VCaP (cell line): ENCODE measurements at regions not wholly inside any gene's neighbourhood (a gene's known extent, or its start where the extent isn't known, plus 50 kb on each side); places are given as distances from the start of the nearest gene placed in this dataset.

ENCODE experiments used
- H3K27ac ChIP-seq: fragments of 450-650 bp; 2 replicates; pipeline ENCODE4 v1.5.1; 2017
- CTCF ChIP-seq: fragments of 450-650 bp; conservative IDR thresholded peaks from 2 replicates; pipeline ENCODE4 v1.5.1; 2017; ENCODE audit warnings: mild to moderate bottlenecking, moderate library complexity

DNA sequence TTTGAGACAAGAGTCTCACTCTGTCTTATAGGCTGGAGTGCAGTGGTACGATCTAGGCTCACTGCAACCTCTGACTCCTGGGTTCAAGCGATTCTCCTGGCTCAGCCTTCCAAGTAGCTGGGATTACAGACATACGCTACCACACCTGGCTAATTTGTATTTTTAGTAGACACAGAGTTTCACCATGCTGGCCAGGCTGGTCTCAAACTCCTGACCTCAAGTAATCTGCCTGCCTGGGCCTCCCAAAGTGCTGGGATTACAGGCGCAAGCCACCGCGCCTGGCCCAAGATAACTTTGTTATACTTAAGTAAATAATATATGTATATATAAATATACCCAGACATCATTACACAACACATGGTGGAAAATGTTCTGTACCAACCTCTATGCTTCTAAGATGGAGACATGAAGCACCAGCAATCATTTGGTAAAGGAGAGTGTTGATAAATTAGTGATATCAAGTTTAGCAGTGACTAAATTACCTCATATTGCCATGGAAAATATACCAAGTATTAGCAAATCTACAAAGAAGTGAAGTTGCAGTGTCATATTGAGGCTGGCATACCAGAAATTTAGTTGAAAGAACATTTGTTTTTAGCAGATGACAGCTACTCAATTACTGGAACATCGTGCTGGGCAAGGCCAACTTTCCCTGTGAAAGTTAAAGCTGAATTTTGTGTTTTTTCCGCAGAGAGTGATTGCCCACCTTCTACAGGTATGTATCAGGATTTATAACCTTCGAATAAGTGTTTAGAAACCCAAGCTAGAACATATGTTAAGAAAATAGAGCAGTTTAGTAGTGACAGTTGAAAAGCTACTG, 177.7 kb downstream of the MYCN start:
- TF ChIP-seq CTCF = no peak

DNA sequence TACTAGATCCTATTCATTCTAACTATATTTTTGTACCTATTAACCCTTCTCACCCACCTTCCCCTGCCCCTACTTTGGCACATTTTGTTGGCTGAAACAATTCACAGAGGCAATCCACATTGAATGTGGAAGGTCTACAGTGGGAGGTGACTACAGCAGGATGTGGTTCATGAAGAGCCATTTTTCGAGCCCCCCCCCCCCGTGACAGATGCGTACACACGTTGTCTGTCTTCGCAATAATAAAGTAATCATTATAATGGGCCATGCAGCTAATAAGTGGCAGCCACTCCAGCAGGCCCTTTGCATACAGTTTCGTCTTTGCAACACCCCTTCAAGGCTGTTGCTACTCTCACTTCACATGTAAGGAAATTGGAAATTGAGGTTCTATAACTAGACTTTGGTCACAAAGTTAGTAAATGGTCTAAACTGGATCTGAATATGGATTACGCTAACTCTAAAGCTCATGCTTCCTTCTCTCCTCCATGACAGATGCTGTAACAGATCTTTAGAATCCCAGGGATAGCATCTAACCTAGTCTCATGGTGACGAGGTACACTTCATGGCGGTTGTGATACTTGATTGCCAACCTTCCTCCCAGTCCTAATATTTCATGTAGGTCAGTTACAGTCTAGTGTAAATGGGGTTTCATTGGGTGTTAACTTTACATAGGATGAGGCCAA, 176.8 kb downstream of the MYCN start:
- no peak for TF ChIP-seq CTCF
- no peak overlapping the region for H3K27ac ChIP-seq

More for the DNA sequence above, 177.7 kb downstream of the MYCN start:
- no peak overlapping the region for H3K27ac ChIP-seq

GRCh38 chr2:16115881-16116830, 175.8 kb downstream of the MYCN start:
- H3K27ac ChIP-seq = no peak overlapping the region
- no peak for TF ChIP-seq CTCF

GRCh38 chr2:16115291-16115690, 174.9 kb downstream of the MYCN start:
- no peak for TF ChIP-seq CTCF
- no peak overlapping the region for H3K27ac ChIP-seq

DNA sequence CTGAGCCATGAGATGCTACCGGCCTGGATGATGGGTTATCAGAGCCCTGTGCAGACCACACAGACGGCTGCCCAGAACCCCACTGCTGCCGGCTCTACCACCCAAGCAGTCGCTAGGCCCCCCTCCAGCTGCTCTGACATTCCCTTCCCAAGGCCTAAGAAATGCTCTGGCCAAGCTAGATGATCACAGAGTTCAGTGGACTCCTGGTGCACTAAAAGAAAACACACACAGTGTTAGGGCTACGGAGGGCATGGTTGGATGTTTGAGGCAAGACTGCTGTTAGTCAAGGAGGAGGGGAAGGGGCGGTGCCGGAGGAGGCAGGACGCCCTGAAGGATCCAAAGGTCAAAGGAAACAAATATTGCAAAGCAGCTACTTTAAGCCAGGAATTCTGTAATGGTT, 174.5 kb downstream of the MYCN start:
- H3K27ac ChIP-seq = no peak overlapping the region
- TF ChIP-seq CTCF = no peak

- TF ChIP-seq CTCF = no peak
- H3K27ac ChIP-seq = no peak overlapping the region
Observed at GRCh38 chr2:16114070-16114469, 173.7 kb downstream of the MYCN start.

DNA sequence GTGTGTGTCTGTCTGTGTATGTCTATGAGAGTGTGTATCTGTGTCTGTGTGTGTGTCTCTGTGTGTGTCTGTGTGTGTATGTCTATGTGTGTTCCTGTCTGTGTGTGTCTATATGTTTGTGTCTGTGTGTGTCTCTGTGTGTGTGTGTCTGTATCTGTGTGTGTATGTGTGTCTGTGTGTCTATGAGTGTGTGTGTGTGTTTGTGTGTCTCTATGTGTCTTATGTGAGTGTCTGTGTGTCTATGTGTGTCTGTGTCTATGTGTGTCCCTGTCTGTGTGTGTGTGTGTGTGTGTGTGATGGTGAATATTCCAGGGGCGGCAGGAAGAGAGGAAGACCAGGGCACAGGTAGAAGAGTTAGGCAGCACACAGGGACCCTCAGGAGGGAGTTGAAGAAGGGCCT, 173.2 kb downstream of the MYCN start:
- no peak overlapping the region for H3K27ac ChIP-seq
- no peak for TF ChIP-seq CTCF
